Vagina (tissue), 2 donors: ENCODE measurements at regions not wholly inside any gene's neighbourhood (a gene's known extent, or its start where the extent isn't known, plus 50 kb on each side); places are given as distances from the start of the nearest gene placed in this dataset.

ENCODE experiments used
- DNase-seq, 2 donors: peaks; one replicate each; pipeline ENCODE4 v3.0.0-alpha.2; 2017; ENCODE audit errors: extremely low spot score in 2 of 2
- H3K27ac ChIP-seq: fragments of 200-600 bp; sonication (generic); one replicate; pipeline ENCODE4 v1.5.1; 2019
- H3K27me3 ChIP-seq: fragments of 200-600 bp; sonication (generic); one replicate; pipeline ENCODE4 v1.5.1; 2019
- H3K36me3 ChIP-seq, 2 donors: fragments of 200-600 bp; sonication (generic); one replicate each; pipeline ENCODE4 v1.5.1; 2017 to 2019
- H3K4me1 ChIP-seq: fragments of 200-600 bp; sonication (generic); one replicate; pipeline ENCODE4 v1.5.1; 2019
- H3K4me3 ChIP-seq, 2 donors: fragments of 200-600 bp; sonication (generic); 1 replicate in 1 of 2; 2 replicates in 1 of 2; pipeline ENCODE4 v1.5.1; 2016 to 2019
- H3K9me3 ChIP-seq: fragments of 200-600 bp; sonication (generic); one replicate; pipeline ENCODE4 v1.5.1; 2019
- CTCF ChIP-seq, 3 experiments: fragments of 450-650 bp in 2 of 3; fragments of 200-600 bp in 1 of 3; sonication (generic) in 1 of 3; IDR thresholded peaks; one replicate each; pipeline ENCODE4 v1.5.1; 2017 to 2019; ENCODE audit warnings: antibody characterized with exemption in 3 of 3, mild to moderate bottlenecking in 2 of 3, moderate library complexity in 2 of 3
- POLR2A ChIP-seq, 2 donors: fragments of 450-650 bp; IDR thresholded peaks; one replicate each; pipeline ENCODE4 v1.6.1; 2017; ENCODE audit warnings: antibody characterized with exemption in 2 of 2, mild to moderate bottlenecking in 2 of 2, moderate library complexity in 2 of 2
- POLR2AphosphoS5 ChIP-seq, 2 donors: sonication (generic); formaldehyde crosslinking; IDR thresholded peaks; one replicate each; pipeline ENCODE4 v1.9.0; 2017; ENCODE audit warnings: antibody characterized with exemption in 2 of 2, mild to moderate bottlenecking in 2 of 2, low read depth in 1 of 2; ENCODE audit not compliant: insufficient read depth in 1 of 2
- intact Hi-C: fragments of 100-400 bp; cut with DNase I; formaldehyde crosslinking; loops from one replicate; pipeline ENCODE4 v1.15.1; 2023

- no peak for DNase-seq
- Histone ChIP-seq H3K36me3 (no peaks in the 10 kb centered on the region), H3K9me3 (no peaks in the 10 kb centered on the region), H3K4me3 (no peak overlapping the region), H3K27ac (no peak overlapping the region), H3K27me3 (no peaks in the 10 kb centered on the region), H3K4me1 (no peaks in the 10 kb centered on the region)
- intact Hi-C loops, result no loop called here
- no peak for TF ChIP-seq POLR2A (IDR thresholded peaks at IDR 0.05)
Observed at GRCh38 chr10:125221716-125222115, 61.4 kb upstream of the CTBP2 start.

GRCh38 chr10:125219776-125220175 lies 59.4 kb upstream of the CTBP2 start:
- no peak for DNase-seq
- H3K27me3 ChIP-seq, result no peaks in the 10 kb centered on the region
- no peaks in the 10 kb centered on the region for H3K9me3 ChIP-seq
- no peak for TF ChIP-seq POLR2AphosphoS5 (IDR thresholded peaks at IDR 0.05; ENCODE audit: insufficient read depth in 1 of 2, low read depth in 1 of 2)
- TF ChIP-seq POLR2A (IDR thresholded peaks at IDR 0.05), result no peak
- no peak for TF ChIP-seq CTCF (IDR thresholded peaks at IDR 0.05)
- H3K36me3 ChIP-seq, result no peaks in the 10 kb centered on the region
- intact Hi-C loops, result no loop called here
- H3K4me1 ChIP-seq, result no peaks in the 10 kb centered on the region
- no peak overlapping the region for H3K4me3 ChIP-seq
- no peak overlapping the region for H3K27ac ChIP-seq

GRCh38 chr10:125218967-125219366 lies 58.6 kb upstream of the CTBP2 start:
- no peak for TF ChIP-seq POLR2A (IDR thresholded peaks at IDR 0.05)
- no peak for TF ChIP-seq POLR2AphosphoS5 (IDR thresholded peaks at IDR 0.05; ENCODE audit: insufficient read depth in 1 of 2, low read depth in 1 of 2)
- no peak for TF ChIP-seq CTCF (IDR thresholded peaks at IDR 0.05)
- no peaks in the 10 kb centered on the region for H3K4me1 ChIP-seq
- no peak overlapping the region for H3K27ac ChIP-seq
- no peaks in the 10 kb centered on the region for H3K27me3 ChIP-seq
- intact Hi-C loops, result no loop called here
- peak in 1 of 2 donors; percentile 52 for DNase-seq
- no peaks in the 10 kb centered on the region for H3K9me3 ChIP-seq
- H3K4me3 ChIP-seq, result no peak overlapping the region
- H3K36me3 ChIP-seq, result no peaks in the 10 kb centered on the region

- no peaks in the 10 kb centered on the region for H3K9me3 ChIP-seq
- H3K4me3 ChIP-seq, result no peak overlapping the region
- intact Hi-C loops, result no loop called here
- TF ChIP-seq POLR2A (IDR thresholded peaks at IDR 0.05) (no peak), CTCF (IDR thresholded peaks at IDR 0.05) (no peak), POLR2AphosphoS5 (IDR thresholded peaks at IDR 0.05; ENCODE audit: insufficient read depth in 1 of 2, low read depth in 1 of 2) (no peak)
- H3K27ac ChIP-seq, result no peak overlapping the region
- H3K27me3 ChIP-seq, result no peaks in the 10 kb centered on the region
- H3K36me3 ChIP-seq, result no peaks in the 10 kb centered on the region
- no peak for DNase-seq
- no peaks in the 10 kb centered on the region for H3K4me1 ChIP-seq
Observed at GRCh38 chr10:125217990-125218675, 57.8 kb upstream of the CTBP2 start.

- no peak for DNase-seq
- intact Hi-C loops, result no loop called here
- Histone ChIP-seq H3K36me3 (no peaks in the 10 kb centered on the region), H3K27me3 (no peaks in the 10 kb centered on the region), H3K4me3 (no peak overlapping the region), H3K9me3 (no peaks in the 10 kb centered on the region), H3K4me1 (no peaks in the 10 kb centered on the region), H3K27ac (no peak overlapping the region)
- TF ChIP-seq POLR2AphosphoS5 (IDR thresholded peaks at IDR 0.05; ENCODE audit: insufficient read depth in 1 of 2, low read depth in 1 of 2) (no peak), CTCF (IDR thresholded peaks at IDR 0.05) (no peak), POLR2A (IDR thresholded peaks at IDR 0.05) (no peak)
Observed at GRCh38 chr10:125216861-125217260, 56.5 kb upstream of the CTBP2 start.
